ENCODE measurements at regions not wholly inside any gene's neighbourhood (a gene's known extent, or its start where the extent isn't known, plus 50 kb on each side); places are given as distances from the start of the nearest gene placed in this dataset.

- TF ChIP-seq, protein P1, sequence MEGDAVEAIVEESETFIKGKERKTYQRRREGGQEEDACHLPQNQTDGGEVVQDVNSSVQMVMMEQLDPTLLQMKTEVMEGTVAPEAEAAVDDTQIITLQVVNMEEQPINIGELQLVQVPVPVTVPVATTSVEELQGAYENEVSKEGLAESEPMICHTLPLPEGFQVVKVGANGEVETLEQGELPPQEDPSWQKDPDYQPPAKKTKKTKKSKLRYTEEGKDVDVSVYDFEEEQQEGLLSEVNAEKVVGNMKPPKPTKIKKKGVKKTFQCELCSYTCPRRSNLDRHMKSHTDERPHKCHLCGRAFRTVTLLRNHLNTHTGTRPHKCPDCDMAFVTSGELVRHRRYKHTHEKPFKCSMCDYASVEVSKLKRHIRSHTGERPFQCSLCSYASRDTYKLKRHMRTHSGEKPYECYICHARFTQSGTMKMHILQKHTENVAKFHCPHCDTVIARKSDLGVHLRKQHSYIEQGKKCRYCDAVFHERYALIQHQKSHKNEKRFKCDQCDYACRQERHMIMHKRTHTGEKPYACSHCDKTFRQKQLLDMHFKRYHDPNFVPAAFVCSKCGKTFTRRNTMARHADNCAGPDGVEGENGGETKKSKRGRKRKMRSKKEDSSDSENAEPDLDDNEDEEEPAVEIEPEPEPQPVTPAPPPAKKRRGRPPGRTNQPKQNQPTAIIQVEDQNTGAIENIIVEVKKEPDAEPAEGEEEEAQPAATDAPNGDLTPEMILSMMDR (conservative IDR thresholded peaks at IDR 0.05; ENCODE audit: low read depth, low read length) = no peak
- no peak for TF ChIP-seq POLR2A (IDR thresholded peaks at IDR 0.05; ENCODE audit: low read depth, low read length)
- no peak for TF ChIP-seq RAD21 (IDR thresholded peaks at IDR 0.05; ENCODE audit: low read length)
- TF ChIP-seq FOS (IDR thresholded peaks at IDR 0.05; ENCODE audit: low read depth, low read length) = no peak
- TF ChIP-seq RCOR1 (IDR thresholded peaks at IDR 0.05; ENCODE audit: insufficient replicate concordance, low read length) = no peak
- TF ChIP-seq SMC3 (IDR thresholded peaks at IDR 0.05; ENCODE audit: low read depth, low read length) = no peak
- no peak for TF ChIP-seq CEBPB (IDR thresholded peaks at IDR 0.05; ENCODE audit: low read depth, low read length)
- TF ChIP-seq BHLHE40 (IDR thresholded peaks at IDR 0.05; ENCODE audit: low read depth, low read length) = no peak
- no peak for TF ChIP-seq MAZ (IDR thresholded peaks at IDR 0.05; ENCODE audit: borderline replicate concordance, low read depth, low read length)
- no peak for TF ChIP-seq RFX5 (IDR thresholded peaks at IDR 0.05; ENCODE audit: low read depth, low read length)
- TF ChIP-seq MXI1 (IDR thresholded peaks at IDR 0.05; ENCODE audit: borderline replicate concordance, low read depth, low read length) = no peak
These were observed 235.9 kb downstream of the ANKRD36 start for GRCh38 chr2:97348841-97349240.
